ENCODE measurements at regions not wholly inside any gene's neighbourhood (a gene's known extent, or its start where the extent isn't known, plus 50 kb on each side); places are given as distances from the start of the nearest gene placed in this dataset.

- no peak for DNase-seq
- H3K4me3 Mint-ChIP-seq (ENCODE audit: unreplicated experiment), result no peak overlapping the region
- no peak for TF ChIP-seq CTCF (IDR thresholded peaks at IDR 0.05; ENCODE audit: partially characterized antibody, unreplicated experiment)
- no peaks in the 10 kb centered on the region for H3K9me3 Mint-ChIP-seq (ENCODE audit: unreplicated experiment)
- no peak overlapping the region for H3K27ac Mint-ChIP-seq (ENCODE audit: unreplicated experiment)
- no peaks in the 10 kb centered on the region for H3K27me3 Mint-ChIP-seq (ENCODE audit: unreplicated experiment)
- H3K4me1 Mint-ChIP-seq (ENCODE audit: low read depth, unreplicated experiment), result no peaks in the 10 kb centered on the region
- no peaks in the 10 kb centered on the region for H3K36me3 Mint-ChIP-seq (ENCODE audit: unreplicated experiment)
These were observed 264.5 kb upstream of the EMCN start for GRCh38 chr4:100782356-100782755.

- H3K9me3 Mint-ChIP-seq (ENCODE audit: unreplicated experiment), result no peaks in the 10 kb centered on the region
- no peak overlapping the region for H3K27ac Mint-ChIP-seq (ENCODE audit: unreplicated experiment)
- no peaks in the 10 kb centered on the region for H3K27me3 Mint-ChIP-seq (ENCODE audit: unreplicated experiment)
- DNase-seq, result no peak
- no peaks in the 10 kb centered on the region for H3K36me3 Mint-ChIP-seq (ENCODE audit: unreplicated experiment)
- H3K4me1 Mint-ChIP-seq (ENCODE audit: low read depth, unreplicated experiment), result no peaks in the 10 kb centered on the region
- no peak for TF ChIP-seq CTCF (IDR thresholded peaks at IDR 0.05; ENCODE audit: partially characterized antibody, unreplicated experiment)
- H3K4me3 Mint-ChIP-seq (ENCODE audit: unreplicated experiment), result no peak overlapping the region
These were observed 263.6 kb upstream of the EMCN start for GRCh38 chr4:100781435-100781834.

GRCh38 chr4:100780126-100780525 lies 262.3 kb upstream of the EMCN start:
- Mint-ChIP-seq H3K27me3 (ENCODE audit: unreplicated experiment) (no peaks in the 10 kb centered on the region), H3K27ac (ENCODE audit: unreplicated experiment) (no peak overlapping the region), H3K4me1 (ENCODE audit: low read depth, unreplicated experiment) (no peaks in the 10 kb centered on the region), H3K36me3 (ENCODE audit: unreplicated experiment) (no peaks in the 10 kb centered on the region), H3K9me3 (ENCODE audit: unreplicated experiment) (no peaks in the 10 kb centered on the region), H3K4me3 (ENCODE audit: unreplicated experiment) (no peak overlapping the region)
- DNase-seq, result no peak
- TF ChIP-seq CTCF (IDR thresholded peaks at IDR 0.05; ENCODE audit: partially characterized antibody, unreplicated experiment), result no peak

- no peaks in the 10 kb centered on the region for H3K27me3 Mint-ChIP-seq (ENCODE audit: unreplicated experiment)
- no peak for TF ChIP-seq CTCF (IDR thresholded peaks at IDR 0.05; ENCODE audit: partially characterized antibody, unreplicated experiment)
- DNase-seq, result no peak
- no peaks in the 10 kb centered on the region for H3K4me1 Mint-ChIP-seq (ENCODE audit: low read depth, unreplicated experiment)
- H3K36me3 Mint-ChIP-seq (ENCODE audit: unreplicated experiment), result no peaks in the 10 kb centered on the region
- H3K9me3 Mint-ChIP-seq (ENCODE audit: unreplicated experiment), result no peaks in the 10 kb centered on the region
- H3K27ac Mint-ChIP-seq (ENCODE audit: unreplicated experiment), result no peak overlapping the region
- no peak overlapping the region for H3K4me3 Mint-ChIP-seq (ENCODE audit: unreplicated experiment)
These were observed 260.6 kb upstream of the EMCN start for GRCh38 chr4:100778431-100778830.

- peaks cover 2% of the 10 kb centered on the region for H3K27me3 Mint-ChIP-seq (ENCODE audit: unreplicated experiment)
- H3K27ac Mint-ChIP-seq (ENCODE audit: unreplicated experiment), result no peak overlapping the region
- no peak for DNase-seq
- H3K36me3 Mint-ChIP-seq (ENCODE audit: unreplicated experiment), result peaks cover 17% of the 10 kb centered on the region
- no peak overlapping the region for H3K4me3 Mint-ChIP-seq (ENCODE audit: unreplicated experiment)
- no peaks in the 10 kb centered on the region for H3K4me1 Mint-ChIP-seq (ENCODE audit: low read depth, unreplicated experiment)
- TF ChIP-seq CTCF (IDR thresholded peaks at IDR 0.05; ENCODE audit: partially characterized antibody, unreplicated experiment), result no peak
- H3K9me3 Mint-ChIP-seq (ENCODE audit: unreplicated experiment), result peaks cover 6% of the 10 kb centered on the region
These were observed 244.9 kb upstream of the EMCN start for GRCh38 chr4:100762738-100763137.

Data from glutamatergic neuron (in vitro differentiated cells).